NCI-H526 (cell line): ENCODE measurements at regions not wholly inside any gene's neighbourhood (a gene's known extent, or its start where the extent isn't known, plus 50 kb on each side); places are given as distances from the start of the nearest gene placed in this dataset.
A peak's percentile ranks its signal among the peaks of the same experiment; 100 is the strongest.

Experiments
- DNase-seq, 2 experiments: peaks; one replicate each; lab custom pipeline; 2025; lab: John Stamatoyannopoulos, UW

- no peak for DNase-seq
These were observed 123.1 kb upstream of the PITRM1 start for GRCh38 chr10:3295582-3296151.

GRCh38 chr10:3294919-3295581 lies 122.5 kb upstream of the PITRM1 start:
- DNase-seq = no peak

DNA sequence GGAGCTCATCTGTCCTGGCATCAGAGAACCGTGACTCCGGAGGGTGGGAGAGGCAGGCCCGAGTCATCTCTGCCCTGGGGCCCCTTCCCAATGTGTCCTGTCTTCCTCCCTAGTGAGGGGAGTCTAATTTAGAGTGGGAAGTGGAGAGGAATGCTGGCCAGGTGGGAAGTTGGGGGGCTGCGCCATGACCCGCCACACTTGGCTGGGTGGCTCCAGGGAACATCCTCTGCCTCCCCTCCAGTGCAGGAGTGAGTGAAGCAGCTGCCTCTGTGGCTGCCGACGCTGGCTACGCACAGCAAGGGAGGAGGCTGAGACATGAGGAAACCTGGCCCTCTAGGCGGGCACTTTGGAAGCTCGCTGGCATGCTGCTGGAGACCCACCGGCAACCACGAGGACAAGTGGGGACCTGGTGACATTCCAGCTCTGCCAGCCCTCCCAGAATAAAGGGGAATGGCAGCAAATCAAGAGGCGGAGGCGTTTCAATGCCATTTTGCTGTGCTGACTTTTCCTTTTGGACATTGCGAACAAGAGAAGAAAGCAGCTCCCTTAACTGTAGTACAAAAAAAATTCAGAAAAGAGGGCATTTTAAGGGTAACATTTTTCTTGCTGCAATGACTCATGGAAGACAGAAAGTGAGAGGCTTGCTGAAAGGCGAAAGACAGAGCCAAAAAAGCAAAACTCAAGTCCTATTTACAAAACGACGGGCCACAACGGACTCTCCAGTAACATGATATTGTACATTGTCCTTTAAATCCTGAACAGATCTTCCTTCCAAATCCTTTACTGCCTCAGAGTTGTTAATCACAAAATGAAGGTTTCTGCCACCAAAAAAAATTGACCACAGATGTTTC lies 121.2 kb upstream of the PITRM1 start:
- no peak for DNase-seq

DNA sequence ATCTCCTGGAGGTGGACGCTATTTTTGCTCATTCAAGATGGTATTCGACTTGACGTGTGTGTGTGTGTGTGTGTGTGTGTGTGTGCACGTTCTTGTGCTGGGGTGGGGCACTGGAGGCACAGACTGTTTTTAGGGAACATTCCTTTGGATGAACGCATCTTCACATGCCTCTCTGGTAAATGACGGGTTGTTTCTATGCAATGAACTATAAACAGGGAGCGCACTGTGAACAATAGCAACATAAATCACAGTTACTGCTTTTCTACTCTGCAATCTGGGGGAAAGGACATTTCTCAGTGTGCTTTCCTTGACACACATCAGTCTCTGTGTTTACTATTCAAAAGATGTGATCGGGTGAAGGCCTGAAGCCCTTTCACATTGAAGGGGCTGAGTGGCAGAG lies 120.1 kb upstream of the PITRM1 start:
- DNase-seq = no peak

DNA sequence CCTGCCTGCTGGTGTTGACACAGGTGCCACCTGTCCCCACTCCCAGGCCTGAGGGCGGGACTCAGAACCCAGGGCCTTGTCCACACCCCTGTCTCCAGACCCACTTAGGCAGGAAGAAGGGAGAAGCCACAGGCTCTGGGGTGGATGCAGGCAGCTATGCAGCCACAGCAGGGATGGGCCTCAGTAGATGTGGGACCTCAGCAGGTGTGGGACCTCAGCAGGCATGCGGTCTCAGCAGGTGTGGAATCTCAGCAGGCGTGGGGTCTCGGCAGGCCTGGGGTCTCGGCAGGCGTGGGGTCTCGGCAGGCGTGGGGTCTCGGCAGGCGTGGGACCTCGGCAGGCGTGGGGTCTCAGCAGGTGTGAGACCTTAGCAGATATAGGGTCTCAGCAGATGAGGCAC lies 118.0 kb upstream of the PITRM1 start:
- DNase-seq = no peak

- DNase-seq = peak; percentile 41 to 48
These were observed 115.2 kb upstream of the PITRM1 start for GRCh38 chr10:3287572-3288445.

GRCh38 chr10:3282674-3283017 lies 110.1 kb upstream of the PITRM1 start:
- DNase-seq = no peak

GRCh38 chr10:3281941-3282673 lies 109.5 kb upstream of the PITRM1 start:
- DNase-seq = no peak

GRCh38 chr10:3278771-3279170 lies 106.2 kb upstream of the PITRM1 start:
- DNase-seq = no peak

- no peak for DNase-seq
These were observed 105.0 kb upstream of the PITRM1 start for GRCh38 chr10:3277566-3277965.

DNA sequence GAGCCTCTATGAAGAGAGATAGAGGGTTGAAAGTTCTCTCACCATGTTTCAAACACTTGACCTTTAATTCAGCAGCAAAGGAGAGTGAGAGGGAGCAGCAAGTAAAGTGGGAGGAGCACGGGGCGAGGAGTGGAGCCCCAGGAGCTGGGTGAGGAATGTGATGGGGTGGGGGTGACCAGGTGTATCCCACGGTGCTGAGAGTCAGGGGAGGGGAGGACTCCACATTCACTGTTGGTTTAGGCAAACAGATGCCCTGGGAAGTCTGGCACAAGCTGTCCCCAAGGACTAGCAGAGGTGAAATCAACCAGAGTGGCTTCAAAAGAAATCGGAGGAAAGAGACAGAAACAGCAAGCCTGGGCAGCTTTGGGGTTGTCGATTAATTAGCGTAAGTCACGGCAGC lies 101.8 kb upstream of the PITRM1 start:
- peak in 1 of 2 experiments; percentile 3 for DNase-seq

GRCh38 chr10:3273966-3274365 lies 101.4 kb upstream of the PITRM1 start:
- no peak for DNase-seq

- no peak for DNase-seq
These were observed 99.7 kb upstream of the PITRM1 start for GRCh38 chr10:3272300-3272699.

DNA sequence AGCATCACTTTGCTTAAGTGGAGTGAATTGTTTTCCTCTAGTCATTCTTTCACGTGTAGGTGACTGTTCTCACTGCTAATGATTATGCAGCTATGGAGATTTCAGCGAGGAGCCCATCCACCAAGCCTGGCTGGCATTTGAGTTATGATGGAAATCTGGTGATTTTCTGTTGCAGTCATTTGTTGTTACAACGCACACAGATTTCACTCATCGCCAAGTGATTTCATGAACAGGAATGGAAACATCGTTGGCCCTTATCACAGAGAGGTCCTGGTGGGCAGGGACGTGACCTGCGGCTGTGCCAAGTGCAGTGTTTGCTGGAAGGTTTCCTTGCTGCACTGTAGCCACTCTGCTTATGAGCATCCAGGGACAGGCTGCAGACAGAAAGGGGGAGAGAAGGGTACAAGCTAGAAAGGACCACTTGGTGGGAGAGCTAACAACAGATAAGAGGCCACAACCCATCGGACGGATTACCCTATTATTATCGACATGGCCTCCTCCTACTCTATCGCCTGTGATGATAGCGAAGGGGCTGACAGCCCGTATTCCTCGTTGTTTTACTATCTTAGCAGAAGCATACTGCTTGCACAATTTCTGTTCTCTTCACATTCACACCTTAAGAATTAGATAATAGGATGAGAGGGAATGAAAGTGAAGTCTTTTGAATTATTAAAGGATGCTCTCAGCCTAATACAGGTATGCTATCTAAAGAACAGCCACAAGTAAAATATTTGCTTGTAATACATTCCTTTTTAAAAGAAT lies 99.0 kb upstream of the PITRM1 start:
- DNase-seq = no peak

DNA sequence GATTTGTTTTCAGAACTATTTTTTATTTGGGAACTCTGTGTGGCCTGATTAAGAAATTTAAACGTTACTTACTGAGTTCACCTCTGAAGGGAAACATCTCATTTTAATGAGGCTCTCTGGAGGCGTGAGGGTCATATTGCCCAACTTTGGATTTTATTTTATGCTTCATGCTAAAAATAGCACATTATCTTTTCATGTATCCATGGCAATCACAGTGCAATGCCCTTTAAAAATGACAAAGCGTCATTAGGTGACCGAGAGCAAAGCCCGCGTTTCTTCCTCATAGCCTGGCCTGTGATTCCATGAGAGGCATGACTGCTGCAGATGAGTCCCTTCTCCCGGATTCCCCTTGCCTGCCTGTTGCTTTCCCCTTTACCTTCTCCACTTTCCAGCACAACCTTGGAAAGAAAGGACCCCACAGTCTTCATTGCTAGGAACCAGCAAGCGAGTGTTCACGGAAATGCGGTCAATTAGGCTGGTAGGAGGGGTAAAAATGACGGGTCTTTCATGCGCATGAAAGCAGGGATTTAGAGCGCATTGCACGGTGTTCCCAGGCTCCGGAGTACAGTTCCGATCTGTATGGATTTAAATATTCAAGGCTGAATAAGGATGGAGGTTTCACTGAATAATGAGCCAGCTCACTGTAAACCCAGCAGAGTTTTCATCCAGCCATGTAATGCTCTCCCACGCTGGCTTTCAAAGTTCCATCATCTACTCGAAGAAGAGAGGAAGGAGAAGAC lies 98.2 kb upstream of the PITRM1 start:
- DNase-seq = no peak

DNA sequence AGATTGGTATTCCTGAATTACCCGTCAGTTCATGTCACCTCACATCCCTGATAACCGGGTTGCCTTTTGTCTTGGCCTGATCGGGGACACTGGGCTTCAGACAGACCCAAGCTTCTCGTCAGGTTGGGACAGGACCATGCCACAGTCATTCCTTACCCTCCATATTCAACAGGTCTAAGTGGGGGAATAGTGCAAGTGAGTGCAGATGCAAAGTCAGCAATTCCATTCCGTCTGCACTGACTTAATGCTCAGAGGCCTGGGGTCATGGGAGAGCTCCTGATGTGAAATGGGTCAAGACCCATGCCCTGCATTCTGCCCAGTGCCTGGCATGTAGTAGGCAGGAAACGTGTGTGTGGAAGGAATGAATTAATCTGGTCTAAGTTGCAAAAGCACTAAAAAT lies 95.4 kb upstream of the PITRM1 start:
- no peak for DNase-seq

- DNase-seq = no peak
These were observed 92.5 kb upstream of the PITRM1 start for GRCh38 chr10:3265088-3265487.

- DNase-seq = no peak
These were observed 91.7 kb upstream of the PITRM1 start for GRCh38 chr10:3264161-3264761.

DNA sequence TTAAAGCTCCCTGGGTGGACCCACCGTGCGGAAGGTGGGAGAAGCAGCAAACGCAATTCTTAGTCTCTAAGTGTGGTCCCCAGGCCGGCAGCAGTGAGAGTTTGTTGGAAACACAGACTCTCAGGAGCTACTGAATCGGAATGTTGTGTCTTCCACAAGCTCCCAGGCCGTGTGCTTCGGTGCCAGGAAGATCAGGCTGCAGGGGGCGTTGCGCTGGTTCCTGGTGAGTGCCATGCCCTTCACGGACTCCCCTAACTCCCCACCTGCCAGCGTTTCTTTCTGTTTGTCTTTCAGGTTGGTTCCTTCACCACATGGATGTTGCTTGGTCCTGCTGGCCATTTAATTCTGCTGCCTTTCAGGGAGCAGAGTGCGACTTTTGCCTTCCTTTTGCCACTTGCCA lies 91.2 kb upstream of the PITRM1 start:
- DNase-seq = no peak

DNA sequence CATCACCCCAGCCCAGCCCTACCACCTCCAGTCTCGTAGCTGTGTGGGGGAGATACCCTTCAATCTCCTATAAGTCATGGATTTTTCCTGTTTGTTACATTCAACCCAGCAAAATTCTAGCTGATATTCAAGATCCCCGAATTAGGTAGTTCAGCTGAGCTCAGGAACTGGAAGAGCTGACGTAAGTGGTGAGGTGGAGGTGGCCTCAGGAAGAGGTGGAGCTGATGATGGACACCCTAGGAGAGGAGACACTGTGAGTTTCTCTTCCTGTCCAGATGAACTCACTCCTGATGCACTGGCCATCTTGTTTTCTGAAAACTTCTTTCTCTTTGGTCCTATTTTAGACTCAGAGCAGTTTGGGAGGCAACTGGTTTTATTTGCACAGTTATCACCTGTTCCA lies 90.5 kb upstream of the PITRM1 start:
- no peak for DNase-seq
